PFSK-1 (cell line): ENCODE measurements at regions not wholly inside any gene's neighbourhood (a gene's known extent, or its start where the extent isn't known, plus 50 kb on each side); places are given as distances from the start of the nearest gene placed in this dataset.

ENCODE experiments used
- FOXP2 ChIP-seq: optimal IDR thresholded peaks from 2 replicates; pipeline ENCODE3; 2011; ENCODE audit warnings: borderline replicate concordance, control low read depth, inconsistent platforms; ENCODE audit not compliant: insufficient read depth; ENCODE audit errors: extremely low read length, extremely low read depth
- POLR2AphosphoS5 ChIP-seq: IDR thresholded peaks from 2 replicates; pipeline ENCODE4 v1.6.1; 2012; ENCODE audit warnings: low read depth, mild to moderate bottlenecking, control low read depth, low read length, moderate library complexity
- REST ChIP-seq, 2 experiments: IDR thresholded peaks; 2 replicates each; pipeline versions ENCODE4 v1.6.1 to v1.8.0; 2011 to 2012; ENCODE audit warnings: low read depth in 2 of 2, low read length in 2 of 2, control low read depth in 1 of 2, inconsistent platforms in 1 of 2, mild to moderate bottlenecking in 1 of 2, moderate library complexity in 1 of 2; ENCODE audit not compliant: insufficient read depth in 1 of 2
- SIN3A ChIP-seq: IDR thresholded peaks from 2 replicates; pipeline ENCODE4 v1.6.1; 2012; ENCODE audit warnings: mild to moderate bottlenecking, low read length, moderate library complexity, borderline replicate concordance; ENCODE audit not compliant: insufficient read depth
- TAF1 ChIP-seq: IDR thresholded peaks from 2 replicates; pipeline ENCODE4 v1.6.1; 2012; ENCODE audit warnings: low read length, control low read depth, borderline replicate concordance; ENCODE audit not compliant: insufficient read depth

GRCh38 chr1:22233222-22233621 lies 90.3 kb upstream of the WNT4 start:
- TF ChIP-seq SIN3A (no peak), FOXP2 (no peak), POLR2AphosphoS5 (no peak), REST (IDR thresholded peaks at IDR 0.05; ENCODE audit: insufficient read depth in 1 of 2, low read depth in 2 of 2, low read length in 2 of 2) (no peak), TAF1 (no peak)

- TF ChIP-seq TAF1 (no peak), POLR2AphosphoS5 (no peak), SIN3A (no peak)
These were observed 91.7 kb upstream of the WNT4 start for GRCh38 chr1:22234476-22235030.

GRCh38 chr1:22236166-22236565 lies 93.3 kb upstream of the WNT4 start:
- TF ChIP-seq FOXP2 (no peak), SIN3A (no peak), POLR2AphosphoS5 (no peak), REST (IDR thresholded peaks at IDR 0.05; ENCODE audit: insufficient read depth in 1 of 2, low read depth in 2 of 2, low read length in 2 of 2) (no peak), TAF1 (no peak)

GRCh38 chr1:22236900-22237299 lies 94.0 kb upstream of the WNT4 start:
- TF ChIP-seq REST (IDR thresholded peaks at IDR 0.05; ENCODE audit: insufficient read depth in 1 of 2, low read depth in 2 of 2, low read length in 2 of 2) (no peak), POLR2AphosphoS5 (no peak), TAF1 (no peak)

- no peak for TF ChIP-seq TAF1
- TF ChIP-seq FOXP2, result no peak
- no peak for TF ChIP-seq SIN3A
- TF ChIP-seq REST (IDR thresholded peaks at IDR 0.05; ENCODE audit: insufficient read depth in 1 of 2, low read depth in 2 of 2, low read length in 2 of 2), result no peak
- TF ChIP-seq POLR2AphosphoS5, result no peak
These were observed 94.7 kb upstream of the WNT4 start for GRCh38 chr1:22237433-22238093.
